Pons (tissue), 1 donor: ENCODE measurements at regions not wholly inside any gene's neighbourhood (a gene's known extent, or its start where the extent isn't known, plus 50 kb on each side); places are given as distances from the start of the nearest gene placed in this dataset.
"Not testable (repeated sequence)": the region's sequence is repeated elsewhere in the genome, so short reads cannot be mapped to it uniquely, and the experiment has no call there.

Experiments used
- DNase-seq: peaks from one replicate; pipeline ENCODE4 v3.0.0-alpha.2; 2016; ENCODE audit warnings: low spot score

GRCh38 chr12:119931402-119931801 lies 54.3 kb upstream of the CIT start:
- DNase-seq, result no peak

GRCh38 chr12:119932921-119933320 lies 55.8 kb upstream of the CIT start:
- no peak for DNase-seq

GRCh38 chr12:119934780-119935179 lies 54.3 kb upstream of the BICDL1 start:
- DNase-seq, result not testable (repeated sequence)

GRCh38 chr12:119936705-119937311 lies 52.2 kb upstream of the BICDL1 start:
- no peak for DNase-seq

GRCh38 chr12:119938049-119938667 lies 50.9 kb upstream of the BICDL1 start:
- DNase-seq, result peak; percentile 50
